Endodermal cell (in vitro differentiated cells): ENCODE measurements at regions not wholly inside any gene's neighbourhood (a gene's known extent, or its start where the extent isn't known, plus 50 kb on each side); places are given as distances from the start of the nearest gene placed in this dataset.

ENCODE experiments used
- DNase-seq: peaks from one replicate; pipeline ENCODE4 v3.0.0-alpha.2; 2017
- H3K27ac ChIP-seq: 2 replicates; pipeline ENCODE4 v1.5.1; 2013; ENCODE audit warnings: mild to moderate bottlenecking, low read depth, low read length, moderate library complexity
- H3K27me3 ChIP-seq: 2 replicates; pipeline ENCODE4 v1.6.1; 2013; ENCODE audit warnings: mild to moderate bottlenecking, low read length, moderate library complexity; ENCODE audit not compliant: insufficient read depth, control insufficient read depth, poor library complexity, severe bottlenecking
- H3K36me3 ChIP-seq: 2 replicates; pipeline ENCODE4 v1.7.0; 2013; ENCODE audit warnings: mild to moderate bottlenecking, low read length, moderate library complexity; ENCODE audit not compliant: control insufficient read depth, insufficient read depth
- H3K4me1 ChIP-seq: one replicate; pipeline ENCODE4 v1.7.0; 2013; ENCODE audit warnings: low read length; ENCODE audit not compliant: control insufficient read depth, insufficient read depth
- H3K4me3 ChIP-seq: 2 replicates; pipeline ENCODE4 v1.5.1; 2013; ENCODE audit warnings: mild to moderate bottlenecking, low read length, moderate library complexity
- H3K9ac ChIP-seq: 2 replicates; pipeline ENCODE4 v1.6.1; 2013; ENCODE audit warnings: mild to moderate bottlenecking, low read length, moderate library complexity; ENCODE audit not compliant: poor library complexity, severe bottlenecking; ENCODE audit errors: extremely low read depth
- H3K9me3 ChIP-seq: 2 replicates; pipeline ENCODE4 v1.6.1; 2013; ENCODE audit warnings: mild to moderate bottlenecking, low read length, moderate library complexity; ENCODE audit not compliant: control insufficient read depth
- H3K27ac Mint-ChIP-seq: 2 replicates; pipeline ENCODE4 v1.8.0; 2020; ENCODE audit warnings: mixed read lengths
- H3K27me3 Mint-ChIP-seq: 2 replicates; pipeline ENCODE4 v1.8.0; 2021; ENCODE audit warnings: mild to moderate bottlenecking, mixed read lengths; ENCODE audit not compliant: insufficient read depth
- H3K36me3 Mint-ChIP-seq: 2 replicates; pipeline ENCODE4 v1.8.0; 2020; ENCODE audit warnings: low read depth, mixed read lengths
- H3K4me1 Mint-ChIP-seq: 2 replicates; pipeline ENCODE4 v1.8.0; 2020; ENCODE audit warnings: mixed read lengths
- H3K4me3 Mint-ChIP-seq: 2 replicates; pipeline ENCODE4 v1.8.0; 2020; ENCODE audit warnings: mild to moderate bottlenecking, moderate library complexity, mixed read lengths
- H3K9me3 Mint-ChIP-seq: 2 replicates; pipeline ENCODE4 v1.8.0; 2020; ENCODE audit warnings: mild to moderate bottlenecking, mixed read lengths
- WGBS, 2 experiments: methylation state at CpG; one replicate each; pipeline versions ENCODE4 v1.1.5 to v1.1.7; 2013; ENCODE audit warnings: missing lambda C conversion rate in 2 of 2, mixed read lengths in 1 of 2; ENCODE audit not compliant: insufficient coverage in 1 of 2, insufficient read length in 1 of 2; 5-methylcytosine and 5-hydroxymethylcytosine counted together
- TF ChIP-seq, protein P1 (sequence below): fragments of 200-600 bp; sonication (generic); conservative IDR thresholded peaks from 2 replicates; pipeline ENCODE4 v1.5.0; 2021; ENCODE audit warnings: antibody characterized with exemption, mild to moderate bottlenecking

DNA sequence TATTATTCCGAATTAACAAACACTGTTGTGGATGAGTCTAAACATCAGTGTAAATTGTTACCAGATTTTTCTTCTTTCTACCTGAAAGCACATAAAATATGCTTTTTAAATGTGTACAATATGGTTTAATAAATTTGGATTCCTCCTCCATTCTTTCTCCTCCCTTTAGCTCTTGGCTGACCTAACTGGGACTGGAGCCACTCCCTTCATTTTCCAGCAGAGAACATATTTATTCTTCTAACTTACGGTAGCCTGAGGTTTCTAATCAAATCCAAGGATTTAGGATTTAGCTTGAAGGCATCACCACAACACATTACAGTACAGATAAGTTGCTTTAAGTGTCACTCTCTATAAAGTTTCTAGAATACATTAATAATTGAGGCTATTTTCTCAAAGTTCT is 88.2 kb upstream of the SEMA3C start:
- Histone ChIP-seq H3K9ac (no peak overlapping the region), H3K27me3 (no peaks in the 10 kb centered on the region), H3K4me1 (no peaks in the 10 kb centered on the region), H3K4me3 (no peak overlapping the region), H3K27ac (no peak overlapping the region), H3K9me3 (no peaks in the 10 kb centered on the region), H3K36me3 (no peaks in the 10 kb centered on the region)
- H3K4me1 Mint-ChIP-seq: no peaks in the 10 kb centered on the region
- no peak overlapping the region for H3K27ac Mint-ChIP-seq
- 86% methylated on average over 1 of the region's 2 CpGs; no CpG with 5 or more reads in 1 of the 2 experiments for WGBS, 2 experiments
- TF ChIP-seq, protein P1, sequence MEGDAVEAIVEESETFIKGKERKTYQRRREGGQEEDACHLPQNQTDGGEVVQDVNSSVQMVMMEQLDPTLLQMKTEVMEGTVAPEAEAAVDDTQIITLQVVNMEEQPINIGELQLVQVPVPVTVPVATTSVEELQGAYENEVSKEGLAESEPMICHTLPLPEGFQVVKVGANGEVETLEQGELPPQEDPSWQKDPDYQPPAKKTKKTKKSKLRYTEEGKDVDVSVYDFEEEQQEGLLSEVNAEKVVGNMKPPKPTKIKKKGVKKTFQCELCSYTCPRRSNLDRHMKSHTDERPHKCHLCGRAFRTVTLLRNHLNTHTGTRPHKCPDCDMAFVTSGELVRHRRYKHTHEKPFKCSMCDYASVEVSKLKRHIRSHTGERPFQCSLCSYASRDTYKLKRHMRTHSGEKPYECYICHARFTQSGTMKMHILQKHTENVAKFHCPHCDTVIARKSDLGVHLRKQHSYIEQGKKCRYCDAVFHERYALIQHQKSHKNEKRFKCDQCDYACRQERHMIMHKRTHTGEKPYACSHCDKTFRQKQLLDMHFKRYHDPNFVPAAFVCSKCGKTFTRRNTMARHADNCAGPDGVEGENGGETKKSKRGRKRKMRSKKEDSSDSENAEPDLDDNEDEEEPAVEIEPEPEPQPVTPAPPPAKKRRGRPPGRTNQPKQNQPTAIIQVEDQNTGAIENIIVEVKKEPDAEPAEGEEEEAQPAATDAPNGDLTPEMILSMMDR: no peak
- H3K4me3 Mint-ChIP-seq: no peak overlapping the region
- no peaks in the 10 kb centered on the region for H3K36me3 Mint-ChIP-seq
- no peaks in the 10 kb centered on the region for H3K27me3 Mint-ChIP-seq
- peaks cover 4% of the 10 kb centered on the region for H3K9me3 Mint-ChIP-seq
- no peak for DNase-seq

DNA sequence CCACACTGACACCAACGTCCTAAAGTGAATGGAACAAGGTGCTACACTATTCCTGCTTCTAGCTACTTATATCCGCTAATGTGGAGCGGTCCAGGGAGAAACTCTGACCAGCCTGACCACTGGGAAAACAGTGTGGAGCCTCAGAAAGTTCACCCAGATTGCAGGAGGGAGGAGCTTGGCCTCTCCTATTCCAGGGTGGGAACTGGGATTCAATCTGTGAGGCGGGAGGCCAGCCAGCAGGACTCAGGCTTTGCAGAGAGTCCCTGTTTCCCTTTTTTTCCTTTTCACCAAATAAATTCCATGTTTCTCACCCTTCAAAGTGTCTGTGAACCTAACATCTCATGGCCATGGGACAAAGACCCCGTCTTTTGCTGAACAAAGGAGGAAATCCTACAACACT is 86.4 kb upstream of the SEMA3C start:
- H3K4me1 Mint-ChIP-seq: no peaks in the 10 kb centered on the region
- Histone ChIP-seq H3K9ac (no peak overlapping the region), H3K4me1 (no peaks in the 10 kb centered on the region), H3K4me3 (no peak overlapping the region), H3K27ac (no peak overlapping the region), H3K36me3 (no peaks in the 10 kb centered on the region), H3K9me3 (no peaks in the 10 kb centered on the region), H3K27me3 (no peaks in the 10 kb centered on the region)
- H3K4me3 Mint-ChIP-seq: no peak overlapping the region
- no peak for DNase-seq
- H3K27ac Mint-ChIP-seq: no peak overlapping the region
- TF ChIP-seq, protein P1: no peak
- no peaks in the 10 kb centered on the region for H3K9me3 Mint-ChIP-seq
- no peaks in the 10 kb centered on the region for H3K36me3 Mint-ChIP-seq
- H3K27me3 Mint-ChIP-seq: no peaks in the 10 kb centered on the region
- 95 to 100% methylated on average over 1 to 4 of the region's 5 CpGs for WGBS, 2 experiments

DNA sequence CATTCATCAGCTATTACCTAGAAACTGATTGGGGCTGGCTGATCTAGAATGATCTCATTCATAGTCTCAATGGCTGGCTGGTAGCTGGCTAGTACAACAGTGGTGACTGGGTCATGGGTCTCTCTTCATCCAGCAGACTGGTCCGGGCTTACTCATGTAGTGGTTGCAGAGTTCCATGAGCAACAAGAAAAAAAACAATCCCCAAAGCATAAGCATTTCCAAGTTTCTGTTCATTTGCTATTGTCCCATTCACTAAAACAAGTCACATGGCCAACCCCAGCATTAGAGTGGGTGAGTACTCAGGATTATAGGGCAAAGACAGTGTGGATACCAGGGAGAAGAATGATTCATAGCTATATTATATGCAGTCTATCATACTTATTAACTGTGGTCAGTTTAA is 85.2 kb upstream of the SEMA3C start:
- H3K4me3 Mint-ChIP-seq: no peak overlapping the region
- Histone ChIP-seq H3K9ac (no peak overlapping the region), H3K27ac (no peak overlapping the region), H3K36me3 (no peaks in the 10 kb centered on the region), H3K9me3 (no peaks in the 10 kb centered on the region), H3K27me3 (no peaks in the 10 kb centered on the region), H3K4me1 (no peaks in the 10 kb centered on the region), H3K4me3 (no peak overlapping the region)
- no peaks in the 10 kb centered on the region for H3K27me3 Mint-ChIP-seq
- WGBS, 2 experiments: 83% methylated on average over 1 of the region's 1 CpG; no CpG with 5 or more reads in 1 of the 2 experiments
- H3K9me3 Mint-ChIP-seq: no peaks in the 10 kb centered on the region
- TF ChIP-seq, protein P1: no peak
- no peaks in the 10 kb centered on the region for H3K4me1 Mint-ChIP-seq
- no peaks in the 10 kb centered on the region for H3K36me3 Mint-ChIP-seq
- no peak for DNase-seq
- no peak overlapping the region for H3K27ac Mint-ChIP-seq
